ENCODE measurements at regions not wholly inside any gene's neighbourhood (a gene's known extent, or its start where the extent isn't known, plus 50 kb on each side); places are given as distances from the start of the nearest gene placed in this dataset.

DNA sequence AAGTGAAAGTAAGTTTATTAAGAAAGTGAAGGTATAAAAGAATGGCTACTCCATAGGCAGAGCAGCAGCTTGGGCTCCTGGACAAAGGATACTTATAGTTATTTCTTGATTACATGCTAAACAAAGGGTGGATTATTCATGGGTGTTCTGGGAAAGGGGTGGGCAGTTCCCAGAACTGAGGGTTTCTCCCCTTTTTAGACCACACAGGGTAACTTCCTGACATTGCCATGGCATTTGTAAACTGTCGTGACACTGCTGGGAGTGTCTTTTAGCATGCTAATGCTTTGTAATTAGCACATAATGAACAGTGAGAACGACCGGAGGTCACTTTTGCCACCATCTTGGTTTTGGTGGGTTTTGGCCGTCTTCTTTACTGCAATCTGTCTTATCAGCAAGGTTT is 557.6 kb downstream of the SPRY1 start:
- no peak for DNase-seq

DNA sequence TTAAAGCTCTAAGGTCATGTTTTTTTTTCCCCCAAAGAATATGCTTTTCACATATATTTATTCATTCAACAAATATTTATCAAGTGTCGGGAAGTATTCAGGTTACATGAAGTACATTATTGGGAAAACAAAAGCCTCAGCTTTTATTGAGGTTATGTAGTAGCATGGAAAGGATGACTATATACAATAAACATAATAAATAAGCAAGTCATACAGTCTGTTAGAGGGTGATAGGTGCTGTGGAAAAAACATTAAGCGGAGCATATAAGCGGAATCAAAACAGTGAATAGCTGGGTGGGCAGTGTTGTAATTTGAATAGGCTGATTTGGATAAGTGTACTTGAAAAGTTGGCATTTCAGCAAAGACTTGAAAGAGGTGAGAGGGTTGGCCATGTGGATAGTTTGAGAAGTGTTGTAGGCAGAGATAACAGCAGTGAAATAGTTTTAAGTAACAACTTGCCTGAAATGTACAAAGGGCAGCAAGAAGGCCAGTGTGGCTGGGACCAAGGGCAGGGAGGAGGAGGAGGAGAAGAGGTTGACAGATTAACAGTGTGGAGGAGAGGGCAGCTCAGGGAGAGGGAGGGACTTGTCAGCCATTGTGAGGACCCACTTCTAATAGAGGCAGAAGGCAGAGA is 558.7 kb downstream of the SPRY1 start:
- DNase-seq = no peak

DNA sequence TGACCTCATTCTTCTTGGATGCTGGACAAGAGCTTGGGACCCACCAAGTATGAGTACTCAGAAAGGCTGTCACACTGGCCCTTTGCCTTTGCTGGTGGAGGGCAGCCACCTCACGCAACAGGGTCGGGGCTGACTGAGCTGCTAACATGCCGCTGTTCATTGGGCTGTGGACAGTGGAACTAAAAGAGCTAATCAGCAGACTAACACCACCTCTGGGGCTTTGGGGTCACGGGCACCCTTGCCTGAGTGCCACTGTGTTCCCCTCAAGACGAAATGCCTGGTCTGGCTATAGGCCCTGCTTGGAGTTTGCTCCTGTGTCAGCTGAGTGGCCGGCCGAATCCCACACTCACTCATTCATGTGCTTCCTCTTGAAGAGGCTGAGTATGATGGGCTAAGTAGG is 559.6 kb downstream of the SPRY1 start:
- DNase-seq = no peak

DNA sequence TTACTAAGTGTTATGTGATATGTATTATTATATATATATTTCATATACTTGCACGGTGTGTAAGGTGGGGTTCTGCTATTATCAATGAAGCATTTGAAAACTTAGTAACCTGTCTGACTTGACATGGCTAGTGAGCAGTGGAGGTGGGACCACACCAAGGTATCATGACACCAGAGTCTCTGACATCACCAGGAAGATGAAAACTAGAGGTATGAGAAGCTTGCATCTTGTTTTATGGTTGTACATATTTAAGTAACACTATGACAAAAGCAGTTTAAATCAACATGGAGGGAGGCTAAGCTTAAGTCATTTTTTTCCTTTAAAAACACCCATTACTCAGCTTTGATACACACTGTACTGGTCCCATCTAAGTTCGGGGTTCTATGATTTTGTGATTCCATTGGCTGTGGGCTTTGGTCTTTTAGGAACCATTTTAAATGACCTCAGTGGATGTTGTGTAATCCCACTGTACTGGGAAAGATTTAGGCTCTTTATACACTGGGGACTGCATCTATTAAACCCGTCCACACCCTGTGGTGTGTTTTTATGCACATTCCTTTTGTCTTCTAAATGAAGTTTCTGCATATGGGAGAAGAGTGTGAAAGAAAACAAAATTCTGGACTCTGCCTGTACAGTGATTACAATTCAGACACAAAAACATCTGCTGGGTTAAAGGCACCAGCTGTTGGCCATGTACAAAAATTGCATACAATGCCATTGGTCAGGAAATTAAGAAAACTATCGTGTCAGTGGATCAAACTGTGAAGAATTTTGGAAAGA is 570.6 kb downstream of the SPRY1 start:
- no peak for DNase-seq

DNA sequence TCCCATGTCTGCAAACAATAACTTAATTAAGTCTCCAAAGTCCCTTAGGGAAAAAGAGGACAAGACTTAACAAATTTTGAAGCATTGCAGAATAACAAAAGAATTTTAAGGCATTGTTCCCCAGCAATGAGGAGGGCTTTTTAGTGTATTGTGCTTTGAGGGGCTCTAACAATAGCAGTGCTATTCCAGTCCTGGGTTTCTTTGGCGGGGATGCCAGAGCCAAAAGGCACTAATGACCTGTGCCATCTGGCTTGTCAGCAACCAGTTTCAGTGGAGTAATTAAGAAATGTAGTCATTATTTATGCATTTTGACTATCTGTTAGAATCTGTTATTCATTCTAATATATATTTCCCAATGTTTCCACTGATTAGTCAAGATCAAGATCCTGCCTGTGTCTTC is 575.4 kb downstream of the SPRY1 start:
- DNase-seq = no peak

- peak; percentile 72 for DNase-seq
Observed at GRCh38 chr4:123974386-123975149, 578.0 kb downstream of the SPRY1 start.

DNA sequence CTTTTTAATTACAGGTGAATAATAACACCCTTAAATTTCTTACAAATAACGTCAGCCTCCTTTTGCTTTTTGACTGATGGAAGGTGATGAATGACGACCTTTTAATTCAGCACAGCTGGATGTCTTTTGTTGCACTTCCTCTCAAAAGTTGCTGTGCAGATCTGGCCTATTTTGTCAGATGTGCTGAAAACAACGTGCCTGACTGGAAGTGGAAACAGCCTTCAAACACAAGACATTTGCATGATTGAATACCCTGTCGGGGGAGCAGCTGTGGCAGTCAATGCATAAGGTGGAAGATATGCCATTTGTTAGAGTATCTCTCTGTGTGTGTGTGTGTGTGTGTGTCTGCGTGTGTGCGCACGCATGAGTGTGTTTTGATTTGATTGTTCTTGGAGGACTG is 579.7 kb downstream of the SPRY1 start:
- peak; percentile 86 for DNase-seq

DNA sequence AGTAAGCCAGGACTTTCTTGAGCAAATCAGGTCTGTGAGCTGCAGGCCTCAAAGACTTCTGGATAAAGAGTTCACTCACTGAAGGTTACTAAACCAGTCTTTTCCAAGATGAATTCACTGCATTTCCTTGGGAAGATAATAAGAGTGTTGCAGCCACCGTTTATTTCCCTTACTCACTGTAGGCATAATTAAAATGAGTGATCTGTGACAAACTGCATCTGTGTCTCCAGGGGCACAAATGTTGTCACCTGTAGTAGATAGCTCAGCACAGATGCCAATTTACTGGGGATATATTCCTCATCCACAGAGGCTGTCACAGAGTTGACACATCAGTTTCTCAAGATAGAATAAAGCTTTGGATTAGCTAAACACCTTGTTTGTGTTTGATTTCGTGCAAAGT is 580.2 kb downstream of the SPRY1 start:
- no peak for DNase-seq

DNA sequence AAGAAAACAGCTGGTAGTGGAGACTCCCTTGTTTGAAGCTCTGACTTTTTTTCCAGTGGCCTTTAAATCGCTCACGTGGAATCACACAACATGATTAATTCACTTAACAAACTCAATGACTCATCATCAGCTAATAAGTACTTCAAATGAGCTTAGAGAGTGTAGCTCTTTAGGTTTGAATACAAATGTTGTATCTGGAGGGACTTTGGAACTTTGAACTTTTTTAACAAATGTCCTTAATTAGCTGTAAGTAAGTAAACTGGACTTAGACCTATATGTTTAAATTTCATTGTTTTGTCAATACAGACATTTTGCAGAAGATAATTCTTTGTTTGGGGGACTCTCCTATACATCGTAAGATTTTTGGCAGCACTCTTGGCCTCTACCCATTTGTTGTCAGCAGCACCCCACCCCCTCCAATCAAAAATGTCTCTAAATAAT is 581.1 kb downstream of the SPRY1 start:
- no peak for DNase-seq

GRCh38 chr4:123978637-123979036 is 582.0 kb downstream of the SPRY1 start:
- no peak for DNase-seq

- no peak for DNase-seq
Observed at GRCh38 chr4:123980736-123981300, 584.2 kb downstream of the SPRY1 start.

GRCh38 chr4:123984886-123985285 is 588.3 kb downstream of the SPRY1 start:
- no peak for DNase-seq

GRCh38 chr4:123986268-123986798 is 589.7 kb downstream of the SPRY1 start:
- peak; percentile 93 for DNase-seq

DNA sequence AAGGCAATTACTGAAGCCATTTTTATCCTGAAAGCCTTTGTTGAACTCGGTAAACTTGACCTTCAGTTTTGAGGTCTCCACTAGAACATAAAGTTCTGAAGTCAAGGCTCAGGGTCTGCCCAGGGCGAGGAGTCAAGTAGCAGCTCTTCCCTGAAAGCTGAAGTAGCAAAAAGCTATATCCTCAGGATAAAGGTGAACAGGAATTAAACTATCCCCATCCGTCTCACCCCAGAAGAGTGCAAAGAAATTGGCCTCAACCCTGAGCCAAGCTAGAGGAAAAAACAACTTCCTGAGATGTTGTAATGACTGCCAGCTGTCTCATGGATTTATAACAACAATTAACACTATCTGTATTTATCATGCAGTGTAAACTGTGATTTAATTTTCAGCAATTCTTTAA is 590.8 kb downstream of the SPRY1 start:
- DNase-seq = no peak

DNA sequence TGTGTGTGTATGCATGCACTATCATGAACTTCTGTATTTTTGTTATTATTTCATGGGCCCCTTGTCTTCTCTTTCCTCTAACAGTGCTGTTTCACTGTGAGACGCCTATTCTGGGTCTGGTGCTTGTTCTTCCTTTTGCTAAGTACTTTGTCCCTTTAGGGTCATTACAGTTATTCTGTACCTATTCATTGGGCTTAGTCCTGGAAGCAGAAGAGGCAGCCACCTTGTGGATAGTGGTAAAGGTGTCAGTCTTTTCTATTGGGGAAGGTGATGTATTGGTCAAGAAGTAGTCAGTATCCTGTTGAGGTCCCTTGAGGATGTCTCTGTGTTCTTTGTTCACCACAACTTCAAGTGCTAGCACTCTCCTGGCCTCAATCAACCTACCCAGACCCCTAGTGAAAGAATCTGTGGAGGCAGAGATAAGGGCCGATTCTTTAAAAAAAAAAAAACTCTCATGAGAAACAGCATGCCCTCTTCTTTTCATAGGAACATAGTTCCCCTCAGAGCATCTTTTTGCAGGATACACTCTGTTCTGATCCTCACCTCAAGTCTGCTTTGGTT is 593.8 kb downstream of the SPRY1 start:
- no peak for DNase-seq

GRCh38 chr4:123994917-123995316 is 598.3 kb downstream of the SPRY1 start:
- no peak for DNase-seq

DNA sequence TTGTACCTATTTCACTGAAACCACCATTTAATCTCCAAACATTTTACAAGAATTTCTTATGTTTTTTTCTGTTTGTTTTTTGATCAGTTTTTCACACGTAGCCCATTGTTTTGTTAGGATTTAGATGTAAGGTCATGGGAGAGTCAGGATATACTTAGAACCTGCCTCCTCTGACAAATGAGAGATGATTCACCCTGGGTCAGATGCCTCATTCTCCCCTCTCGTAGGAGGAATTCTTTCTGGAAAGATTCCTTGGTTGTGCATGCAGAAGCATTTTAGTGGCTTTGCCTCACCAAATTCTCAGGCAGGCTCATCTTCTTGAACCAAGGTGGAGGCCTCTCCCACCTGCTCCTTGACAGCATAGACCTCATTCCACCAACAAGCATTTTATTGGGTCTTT is 599.3 kb downstream of the SPRY1 start:
- DNase-seq = peak; percentile 78

DNA sequence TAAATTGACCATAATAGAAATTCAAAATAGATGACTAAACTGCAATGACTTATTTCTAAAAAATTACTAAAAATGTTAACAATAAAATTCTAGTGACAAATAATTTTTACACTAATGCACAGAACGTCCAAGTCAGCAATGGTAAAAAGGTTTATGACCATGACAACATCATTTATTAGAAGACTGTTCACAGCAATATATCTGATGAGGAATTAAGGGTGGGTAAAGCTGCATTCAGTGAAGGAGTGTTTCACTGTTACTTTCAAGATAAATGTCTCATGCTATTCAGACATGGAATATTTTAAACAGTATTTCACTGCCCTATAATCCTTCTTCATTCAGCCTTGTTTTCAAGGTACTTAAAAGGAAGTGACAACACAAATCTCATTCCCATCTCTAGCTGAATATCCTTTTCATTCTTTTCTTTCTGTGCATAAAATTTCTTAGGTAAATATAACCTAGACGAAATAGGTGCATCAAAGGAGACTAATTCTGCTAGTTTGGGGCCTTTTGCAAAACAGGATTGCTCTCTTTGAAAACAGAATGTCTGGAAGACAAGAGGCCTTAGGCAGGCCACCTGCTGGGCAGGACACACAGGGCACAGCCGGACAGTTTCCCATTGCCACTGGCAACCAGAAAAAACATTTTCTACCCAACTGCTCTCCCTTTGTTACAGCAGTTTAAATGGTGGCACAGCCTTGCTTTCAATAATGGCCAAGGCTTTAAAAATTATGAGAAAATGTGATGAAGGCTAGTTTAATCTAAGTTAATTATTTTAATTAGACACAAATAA is 600.3 kb downstream of the SPRY1 start:
- no peak for DNase-seq

DNA sequence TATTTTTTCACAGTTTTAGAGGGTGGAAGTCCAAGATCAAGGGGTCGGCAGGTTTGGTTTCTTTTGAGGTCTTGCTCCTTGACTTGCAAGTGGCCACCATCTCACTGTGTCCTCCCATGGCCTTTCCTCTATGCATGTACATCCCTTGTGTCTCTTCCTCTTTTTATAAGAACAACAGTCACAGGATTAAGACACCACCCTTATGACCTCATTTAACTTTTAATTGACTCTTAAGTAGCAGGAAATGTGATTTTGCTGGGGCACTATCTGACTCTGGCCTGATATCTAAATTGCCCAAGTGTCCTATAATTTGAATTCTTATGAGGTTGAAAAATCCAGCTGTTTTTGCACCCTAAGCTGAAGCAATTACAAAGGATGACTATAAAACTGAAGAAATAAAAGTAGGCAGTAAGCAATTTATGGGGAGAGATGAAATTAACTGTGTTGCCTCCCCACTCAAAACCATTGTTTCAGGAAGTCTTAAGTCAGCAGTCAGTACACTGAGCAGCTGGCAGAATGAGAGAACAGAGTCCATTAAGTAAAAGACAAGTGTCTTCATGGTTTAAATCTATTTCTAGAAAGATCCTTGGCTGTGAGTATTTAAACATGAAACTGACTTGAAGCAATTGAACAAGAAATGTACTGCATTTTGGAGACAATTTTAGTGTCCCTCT is 601.3 kb downstream of the SPRY1 start:
- DNase-seq = no peak

- no peak for DNase-seq
Observed at GRCh38 chr4:124000233-124000632, 603.6 kb downstream of the SPRY1 start.

GRCh38 chr4:124015766-124016165 is 619.2 kb downstream of the SPRY1 start:
- DNase-seq = no peak

All from fibroblast of upper back skin (primary cell).